ENCODE measurements at regions not wholly inside any gene's neighbourhood (a gene's known extent, or its start where the extent isn't known, plus 50 kb on each side); places are given as distances from the start of the nearest gene placed in this dataset.

- DNase-seq (ENCODE audit: low read depth): no peak
- H3K4me3 ChIP-seq (ENCODE audit: low read length): no peak overlapping the region
- TF ChIP-seq CTCF (IDR thresholded peaks at IDR 0.05; ENCODE audit: insufficient read depth, low read depth, low read length, missing control alignments): no peak
Measured at GRCh38 chr14:51410897-51411296, 170.8 kb downstream of the TMX1 start.

GRCh38 chr14:51419685-51420084, 179.6 kb downstream of the TMX1 start:
- no peak for DNase-seq (ENCODE audit: low read depth)

GRCh38 chr14:51422704-51423103, 182.7 kb downstream of the TMX1 start:
- DNase-seq (ENCODE audit: low read depth): no peak
- H3K4me3 ChIP-seq (ENCODE audit: low read length): no peak overlapping the region
- TF ChIP-seq CTCF (IDR thresholded peaks at IDR 0.05; ENCODE audit: insufficient read depth, low read depth, low read length, missing control alignments): no peak

More at GRCh38 chr14:51419685-51420084, 179.6 kb downstream of the TMX1 start:
- no peak overlapping the region for H3K4me3 ChIP-seq (ENCODE audit: low read length)
- no peak for TF ChIP-seq CTCF (IDR thresholded peaks at IDR 0.05; ENCODE audit: insufficient read depth, low read depth, low read length, missing control alignments)

- no peak for TF ChIP-seq CTCF (IDR thresholded peaks at IDR 0.05; ENCODE audit: insufficient read depth, low read depth, low read length, missing control alignments)
- DNase-seq (ENCODE audit: low read depth): no peak
- no peak overlapping the region for H3K4me3 ChIP-seq (ENCODE audit: low read length)
Measured at GRCh38 chr14:51424041-51424440, 184.0 kb downstream of the TMX1 start.

GRCh38 chr14:51424561-51425251, 184.7 kb downstream of the TMX1 start:
- TF ChIP-seq CTCF (IDR thresholded peaks at IDR 0.05; ENCODE audit: insufficient read depth, low read depth, low read length, missing control alignments): no peak
- no peak for DNase-seq (ENCODE audit: low read depth)
- no peak overlapping the region for H3K4me3 ChIP-seq (ENCODE audit: low read length)

- H3K4me3 ChIP-seq (ENCODE audit: low read length): no peak overlapping the region
- TF ChIP-seq CTCF (IDR thresholded peaks at IDR 0.05; ENCODE audit: insufficient read depth, low read depth, low read length, missing control alignments): peak; percentile 26
- DNase-seq (ENCODE audit: low read depth): peak; percentile 66
Measured at GRCh38 chr14:51428981-51429380, 188.9 kb downstream of the TMX1 start.

- H3K4me3 ChIP-seq (ENCODE audit: low read length): no peak overlapping the region
- no peak for TF ChIP-seq CTCF (IDR thresholded peaks at IDR 0.05; ENCODE audit: insufficient read depth, low read depth, low read length, missing control alignments)
- no peak for DNase-seq (ENCODE audit: low read depth)
Measured at GRCh38 chr14:51430079-51430478, 190.0 kb downstream of the TMX1 start.

Data from epithelial cell of esophagus (primary cell).